GM19238 (cell line): ENCODE measurements at regions not wholly inside any gene's neighbourhood (a gene's known extent, or its start where the extent isn't known, plus 50 kb on each side); places are given as distances from the start of the nearest gene placed in this dataset.

Experiments used
- DNase-seq: peaks from one replicate; pipeline ENCODE4 v3.0.0; 2011; ENCODE audit warnings: low spot score; ENCODE audit not compliant: insufficient read length

DNA sequence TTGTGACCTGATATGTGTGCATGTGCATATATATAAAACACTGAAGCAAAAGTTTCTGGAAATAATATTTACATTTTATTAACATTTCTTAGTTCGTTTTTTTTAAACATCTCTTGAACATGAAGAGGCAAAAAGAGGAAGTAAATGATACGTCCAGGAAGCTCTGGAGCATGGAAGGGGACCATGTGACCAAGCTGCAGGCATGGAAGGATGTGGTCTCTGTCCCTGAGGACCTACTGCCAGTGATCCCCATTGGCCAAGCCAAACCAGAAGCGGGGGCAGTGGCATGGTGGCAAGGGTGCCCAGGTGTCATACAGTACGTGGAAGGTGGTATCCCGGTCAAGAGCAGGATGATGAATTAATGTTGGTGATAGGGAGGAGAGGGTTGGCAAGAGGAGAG lies 268.3 kb upstream of the PROX1 start:
- DNase-seq: no peak

DNA sequence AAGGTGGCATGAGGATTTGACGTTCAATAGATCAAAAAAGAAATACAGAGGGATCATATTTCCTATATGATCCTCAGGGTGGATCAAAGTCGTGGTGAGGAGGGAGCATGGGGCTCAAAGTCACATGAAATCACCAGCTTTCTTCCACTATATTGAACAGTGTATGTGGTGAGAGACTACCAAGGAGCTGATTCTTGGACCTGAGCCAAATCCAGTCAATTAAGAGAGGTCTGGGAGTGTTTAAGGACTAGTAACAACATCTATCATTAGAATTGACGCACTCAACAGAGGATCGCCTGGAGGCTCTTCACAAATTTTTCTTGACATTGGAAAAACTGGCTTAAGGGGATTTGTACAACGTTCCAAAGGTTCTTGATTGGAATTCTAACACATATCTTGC lies 267.7 kb upstream of the PROX1 start:
- DNase-seq: no peak

DNA sequence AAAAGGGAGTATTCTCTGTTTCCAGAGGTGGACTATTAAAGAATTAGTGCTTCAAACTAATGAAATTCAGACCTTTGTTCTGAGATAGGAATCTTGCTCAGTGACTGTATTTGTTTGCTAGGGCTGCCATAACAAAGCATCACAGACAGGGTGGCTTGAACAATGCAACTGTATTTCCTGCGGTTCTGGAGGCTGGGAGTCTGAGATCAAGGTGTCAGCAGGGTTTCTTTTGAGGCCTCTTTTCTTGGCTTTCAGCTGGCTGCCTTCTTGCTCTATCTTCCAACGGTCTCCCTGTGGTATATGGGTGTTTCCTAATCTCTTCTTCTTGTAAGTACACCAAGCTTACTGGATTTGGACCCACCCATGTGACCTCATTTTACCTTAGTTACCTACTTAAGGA lies 264.6 kb upstream of the PROX1 start:
- DNase-seq: no peak

- no peak for DNase-seq
These were observed 262.9 kb upstream of the PROX1 start for GRCh38 chr1:213724640-213725536.

- DNase-seq: no peak
These were observed 259.8 kb upstream of the PROX1 start for GRCh38 chr1:213727853-213728592.

DNA sequence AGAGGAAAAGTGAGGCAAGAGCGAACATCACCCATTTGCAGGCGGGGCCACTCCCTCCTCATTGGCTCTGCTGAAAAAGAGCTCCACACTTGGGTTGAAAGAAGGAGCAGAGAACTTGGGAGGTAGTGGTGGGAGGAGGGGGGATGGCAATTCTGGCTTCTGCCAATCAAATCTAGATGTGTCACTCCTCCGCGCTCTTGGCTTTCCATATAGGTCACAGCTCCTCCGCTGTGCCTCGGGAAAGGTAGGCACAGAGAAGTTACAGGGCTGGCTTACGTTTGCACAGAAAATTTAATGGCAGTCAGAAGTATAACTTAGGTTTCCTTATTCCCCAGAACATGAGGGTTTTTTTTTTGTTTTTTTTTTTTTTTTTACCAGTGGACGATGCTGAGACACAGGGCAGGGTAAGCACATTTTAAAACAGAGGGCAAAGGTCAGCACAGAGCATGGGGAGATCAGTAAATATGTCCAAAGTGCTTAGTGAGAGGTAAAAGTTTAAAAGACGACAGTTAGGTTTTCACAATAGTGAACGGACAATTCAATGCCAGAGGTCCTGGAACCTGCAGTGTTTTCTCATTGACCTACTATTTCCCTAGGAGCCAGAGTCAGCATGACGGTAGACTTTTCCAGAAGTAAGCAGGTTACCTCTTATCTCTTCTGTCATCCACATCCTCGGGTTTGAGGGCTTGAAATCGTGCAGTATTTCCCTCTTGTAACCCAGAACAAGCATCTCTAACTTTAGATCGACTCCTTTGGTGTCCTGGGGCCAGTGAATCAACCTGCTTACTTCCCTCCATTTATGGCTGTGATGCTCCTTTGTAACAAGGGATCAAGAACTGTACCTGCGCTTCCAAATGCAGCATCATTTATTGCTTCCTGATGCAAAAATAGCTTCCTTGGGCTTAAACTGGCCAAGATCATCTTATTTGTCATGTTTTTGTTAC lies 258.9 kb upstream of the PROX1 start:
- DNase-seq: no peak

GRCh38 chr1:213733705-213734104 lies 254.1 kb upstream of the PROX1 start:
- DNase-seq: no peak

DNA sequence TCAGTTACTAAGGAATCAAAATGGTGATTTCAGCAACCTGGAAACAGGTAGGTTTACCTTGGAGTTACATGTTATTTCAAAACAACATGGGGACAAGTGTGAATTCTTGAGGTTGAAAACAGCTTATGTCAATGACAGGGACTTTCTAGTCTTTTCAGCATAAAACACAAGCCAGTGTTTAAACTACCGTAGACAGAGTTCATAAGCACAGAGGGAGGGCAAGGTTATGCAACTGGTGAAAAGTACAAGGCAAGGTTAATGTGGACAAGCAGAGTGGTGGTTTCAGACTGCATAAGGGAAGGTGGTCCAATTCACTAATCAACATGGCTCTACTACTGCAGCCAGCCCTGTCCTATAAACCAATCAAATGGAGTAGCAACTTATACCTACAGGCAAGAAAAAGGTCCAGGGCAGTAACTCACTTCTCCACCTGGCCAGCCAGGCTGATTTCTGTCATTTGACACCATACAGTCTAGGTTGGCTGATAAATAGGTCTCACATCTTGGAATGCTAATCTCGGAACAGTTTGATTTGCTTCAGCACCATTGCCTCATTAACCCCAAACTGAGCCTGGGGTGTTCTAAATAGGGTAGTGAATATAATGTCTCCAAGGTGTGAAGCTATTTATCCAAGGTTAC lies 250.3 kb upstream of the PROX1 start:
- no peak for DNase-seq

GRCh38 chr1:213738658-213739057 lies 249.1 kb upstream of the PROX1 start:
- no peak for DNase-seq

- no peak for DNase-seq
These were observed 244.8 kb upstream of the PROX1 start for GRCh38 chr1:213742992-213743391.

DNA sequence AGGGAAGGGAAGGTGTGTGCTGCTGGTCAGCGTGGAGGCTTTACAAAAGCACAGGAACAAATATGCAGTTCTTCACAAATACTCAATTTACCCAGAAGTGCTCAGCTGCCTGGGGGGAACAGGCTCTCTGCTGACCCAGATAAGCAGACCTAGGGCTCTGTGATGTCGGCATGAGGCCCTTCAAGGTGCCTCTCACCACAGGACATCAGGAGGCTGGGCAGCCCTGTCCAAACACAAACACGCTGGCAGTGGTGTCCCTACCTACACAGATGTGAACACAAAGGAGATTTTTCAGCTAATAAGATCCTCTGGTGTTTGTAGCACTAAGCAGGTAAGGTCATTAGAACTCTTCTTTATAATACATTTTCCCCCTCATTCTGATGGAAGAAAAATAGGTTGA lies 243.0 kb upstream of the PROX1 start:
- no peak for DNase-seq

DNA sequence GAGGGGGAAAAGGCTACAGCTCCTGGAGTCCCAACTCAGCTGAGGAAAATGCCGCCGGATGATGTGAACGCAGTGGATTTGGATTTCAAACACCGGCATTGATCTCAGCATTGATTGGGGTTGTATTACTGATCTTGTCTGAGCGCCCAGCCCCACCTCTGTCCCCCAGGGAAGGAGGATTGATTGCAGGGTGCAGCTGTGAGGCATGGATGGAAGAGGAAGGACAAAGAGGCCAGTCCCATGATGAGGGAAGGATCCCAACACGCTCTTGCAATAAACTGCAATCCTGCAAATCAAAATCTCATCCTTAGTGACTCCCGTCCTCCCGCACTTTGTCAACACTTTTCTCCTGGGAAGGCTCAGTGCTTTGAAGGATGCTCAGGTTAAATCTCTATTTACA lies 242.3 kb upstream of the PROX1 start:
- DNase-seq: no peak

- no peak for DNase-seq
These were observed 238.2 kb upstream of the PROX1 start for GRCh38 chr1:213749558-213749957.

GRCh38 chr1:213750231-213751063 lies 237.3 kb upstream of the PROX1 start:
- DNase-seq: no peak

- no peak for DNase-seq
These were observed 236.7 kb upstream of the PROX1 start for GRCh38 chr1:213751064-213751397.

GRCh38 chr1:213759359-213760181 lies 228.2 kb upstream of the PROX1 start:
- DNase-seq: no peak

DNA sequence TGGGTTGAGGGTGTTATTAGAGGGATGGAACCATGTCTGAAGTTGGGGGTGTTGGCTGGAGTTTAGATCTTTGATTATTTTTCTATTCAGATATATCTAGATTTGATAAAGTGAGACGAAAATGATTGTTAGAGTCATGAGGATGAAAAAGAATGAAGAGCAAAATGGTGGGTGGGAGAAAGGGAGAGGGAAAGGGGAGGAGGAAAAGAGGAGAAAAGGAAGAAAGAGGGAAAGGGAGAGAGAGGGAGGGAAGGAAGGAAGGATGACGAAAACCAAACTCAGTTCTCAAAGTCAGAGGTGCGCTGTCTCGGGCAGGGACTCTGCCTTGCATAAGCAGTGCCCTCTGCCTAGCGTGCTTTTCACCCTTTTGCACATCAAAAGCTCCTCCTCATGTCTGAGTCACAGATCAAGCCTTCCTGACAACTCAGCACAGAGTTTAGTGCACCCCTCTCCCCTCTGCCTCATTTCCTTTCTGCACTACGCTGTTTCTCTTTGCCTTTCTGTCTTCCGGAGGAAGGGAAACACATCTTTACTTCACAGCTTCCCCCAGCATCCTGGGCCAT lies 225.8 kb upstream of the PROX1 start:
- DNase-seq: no peak

- DNase-seq: no peak
These were observed 220.1 kb upstream of the PROX1 start for GRCh38 chr1:213767683-213768082.
